Endodermal cell (in vitro differentiated cells): ENCODE measurements at regions not wholly inside any gene's neighbourhood (a gene's known extent, or its start where the extent isn't known, plus 50 kb on each side); places are given as distances from the start of the nearest gene placed in this dataset.

ENCODE experiments used
- DNase-seq: peaks from one replicate; pipeline ENCODE4 v3.0.0-alpha.2; 2017
- H3K27ac ChIP-seq: 2 replicates; pipeline ENCODE4 v1.5.1; 2013; ENCODE audit warnings: mild to moderate bottlenecking, low read depth, low read length, moderate library complexity
- H3K27me3 ChIP-seq: 2 replicates; pipeline ENCODE4 v1.6.1; 2013; ENCODE audit warnings: mild to moderate bottlenecking, low read length, moderate library complexity; ENCODE audit not compliant: insufficient read depth, control insufficient read depth, poor library complexity, severe bottlenecking
- H3K36me3 ChIP-seq: 2 replicates; pipeline ENCODE4 v1.7.0; 2013; ENCODE audit warnings: mild to moderate bottlenecking, low read length, moderate library complexity; ENCODE audit not compliant: control insufficient read depth, insufficient read depth
- H3K4me1 ChIP-seq: one replicate; pipeline ENCODE4 v1.7.0; 2013; ENCODE audit warnings: low read length; ENCODE audit not compliant: control insufficient read depth, insufficient read depth
- H3K4me3 ChIP-seq: 2 replicates; pipeline ENCODE4 v1.5.1; 2013; ENCODE audit warnings: mild to moderate bottlenecking, low read length, moderate library complexity
- H3K9ac ChIP-seq: 2 replicates; pipeline ENCODE4 v1.6.1; 2013; ENCODE audit warnings: mild to moderate bottlenecking, low read length, moderate library complexity; ENCODE audit not compliant: poor library complexity, severe bottlenecking; ENCODE audit errors: extremely low read depth
- H3K9me3 ChIP-seq: 2 replicates; pipeline ENCODE4 v1.6.1; 2013; ENCODE audit warnings: mild to moderate bottlenecking, low read length, moderate library complexity; ENCODE audit not compliant: control insufficient read depth
- H3K27ac Mint-ChIP-seq: 2 replicates; pipeline ENCODE4 v1.8.0; 2020; ENCODE audit warnings: mixed read lengths
- H3K27me3 Mint-ChIP-seq: 2 replicates; pipeline ENCODE4 v1.8.0; 2021; ENCODE audit warnings: mild to moderate bottlenecking, mixed read lengths; ENCODE audit not compliant: insufficient read depth
- H3K36me3 Mint-ChIP-seq: 2 replicates; pipeline ENCODE4 v1.8.0; 2020; ENCODE audit warnings: low read depth, mixed read lengths
- H3K4me1 Mint-ChIP-seq: 2 replicates; pipeline ENCODE4 v1.8.0; 2020; ENCODE audit warnings: mixed read lengths
- H3K4me3 Mint-ChIP-seq: 2 replicates; pipeline ENCODE4 v1.8.0; 2020; ENCODE audit warnings: mild to moderate bottlenecking, moderate library complexity, mixed read lengths
- H3K9me3 Mint-ChIP-seq: 2 replicates; pipeline ENCODE4 v1.8.0; 2020; ENCODE audit warnings: mild to moderate bottlenecking, mixed read lengths
- WGBS, 2 experiments: methylation state at CpG; one replicate each; pipeline versions ENCODE4 v1.1.5 to v1.1.7; 2013; ENCODE audit warnings: missing lambda C conversion rate in 2 of 2, mixed read lengths in 1 of 2; ENCODE audit not compliant: insufficient coverage in 1 of 2, insufficient read length in 1 of 2; 5-methylcytosine and 5-hydroxymethylcytosine counted together
- TF ChIP-seq, protein P1 (sequence below): fragments of 200-600 bp; sonication (generic); conservative IDR thresholded peaks from 2 replicates; pipeline ENCODE4 v1.5.0; 2021; ENCODE audit warnings: antibody characterized with exemption, mild to moderate bottlenecking

DNA sequence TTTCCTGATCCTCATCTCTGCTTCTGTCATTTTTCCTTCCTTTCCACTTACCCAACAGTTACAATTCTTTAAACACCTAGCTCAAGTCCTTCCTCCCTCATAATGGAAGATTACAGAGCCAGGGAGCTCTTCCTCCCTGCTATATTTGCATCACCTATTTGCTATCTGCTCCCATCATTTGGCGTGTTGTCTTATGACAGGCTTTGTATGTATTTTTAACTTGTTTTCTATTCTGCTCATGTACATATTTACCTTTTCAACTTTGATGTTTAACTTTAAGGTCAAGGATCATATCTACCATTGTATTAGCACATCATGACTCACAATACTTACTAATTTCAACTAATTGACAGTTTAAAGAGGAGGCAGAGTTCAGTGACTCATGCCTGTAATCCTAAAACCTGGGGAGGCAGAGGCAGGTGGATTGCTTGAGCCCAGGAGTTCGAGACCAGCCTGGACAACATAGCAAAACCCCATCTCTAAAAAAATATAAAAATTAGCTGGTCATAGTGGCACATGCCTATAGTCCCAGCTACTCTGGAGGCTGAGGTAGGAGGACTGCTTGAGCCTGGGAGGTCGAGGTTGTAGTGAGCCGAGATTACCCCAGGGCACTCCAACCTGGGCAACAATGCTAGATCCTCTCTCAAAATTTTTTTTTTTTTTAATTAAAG is 92.5 kb upstream of the FOXN2 start:
- Histone ChIP-seq H3K27ac (no peak overlapping the region), H3K9ac (no peak overlapping the region), H3K36me3 (no peaks in the 10 kb centered on the region), H3K4me1 (no peaks in the 10 kb centered on the region), H3K27me3 (no peaks in the 10 kb centered on the region), H3K4me3 (no peak overlapping the region), H3K9me3 (no peaks in the 10 kb centered on the region)
- TF ChIP-seq, protein P1, sequence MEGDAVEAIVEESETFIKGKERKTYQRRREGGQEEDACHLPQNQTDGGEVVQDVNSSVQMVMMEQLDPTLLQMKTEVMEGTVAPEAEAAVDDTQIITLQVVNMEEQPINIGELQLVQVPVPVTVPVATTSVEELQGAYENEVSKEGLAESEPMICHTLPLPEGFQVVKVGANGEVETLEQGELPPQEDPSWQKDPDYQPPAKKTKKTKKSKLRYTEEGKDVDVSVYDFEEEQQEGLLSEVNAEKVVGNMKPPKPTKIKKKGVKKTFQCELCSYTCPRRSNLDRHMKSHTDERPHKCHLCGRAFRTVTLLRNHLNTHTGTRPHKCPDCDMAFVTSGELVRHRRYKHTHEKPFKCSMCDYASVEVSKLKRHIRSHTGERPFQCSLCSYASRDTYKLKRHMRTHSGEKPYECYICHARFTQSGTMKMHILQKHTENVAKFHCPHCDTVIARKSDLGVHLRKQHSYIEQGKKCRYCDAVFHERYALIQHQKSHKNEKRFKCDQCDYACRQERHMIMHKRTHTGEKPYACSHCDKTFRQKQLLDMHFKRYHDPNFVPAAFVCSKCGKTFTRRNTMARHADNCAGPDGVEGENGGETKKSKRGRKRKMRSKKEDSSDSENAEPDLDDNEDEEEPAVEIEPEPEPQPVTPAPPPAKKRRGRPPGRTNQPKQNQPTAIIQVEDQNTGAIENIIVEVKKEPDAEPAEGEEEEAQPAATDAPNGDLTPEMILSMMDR, result no peak
- 82% methylated on average over 4 of the region's 4 CpGs; no CpG with 5 or more reads in 1 of the 2 experiments for WGBS, 2 experiments
- Mint-ChIP-seq H3K9me3 (no peaks in the 10 kb centered on the region), H3K4me1 (no peaks in the 10 kb centered on the region), H3K4me3 (no peak overlapping the region), H3K27ac (no peak overlapping the region), H3K36me3 (no peaks in the 10 kb centered on the region), H3K27me3 (no peaks in the 10 kb centered on the region)
- DNase-seq, result no peak

DNA sequence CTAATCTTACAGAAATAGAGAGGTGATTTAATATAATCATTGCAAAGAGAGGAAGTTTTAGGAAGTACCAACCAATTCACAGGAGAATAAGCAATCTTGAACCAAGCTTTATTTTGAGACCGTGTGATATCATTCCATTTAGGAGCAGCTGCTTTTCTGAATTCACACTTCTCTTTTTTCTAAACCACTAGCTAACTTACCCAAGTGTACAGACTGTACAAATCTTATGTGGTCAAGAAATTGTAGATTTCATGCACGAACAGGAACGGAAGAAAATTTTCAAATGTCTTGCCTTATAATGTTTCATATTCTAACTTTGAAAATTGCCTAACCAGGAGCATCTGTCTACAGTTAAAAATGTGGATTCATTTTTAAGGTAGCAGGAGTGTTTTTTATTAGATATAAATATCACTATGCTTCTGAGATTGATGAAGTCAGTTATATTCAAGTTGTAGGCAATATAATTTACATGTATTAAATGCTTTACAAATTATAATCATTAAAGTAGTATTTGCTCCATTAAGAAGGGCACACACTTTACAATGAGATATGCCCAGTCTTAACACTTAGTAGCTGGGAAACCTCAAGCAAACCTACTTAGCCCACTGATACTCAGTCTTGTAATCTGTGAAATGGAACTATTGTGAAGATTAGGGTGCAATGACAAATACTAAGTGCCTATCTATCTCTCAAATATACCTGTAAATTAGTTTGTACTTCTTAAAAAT is 86.7 kb upstream of the FOXN2 start:
- Histone ChIP-seq H3K27ac (peak overlapping the region; percentile 32), H3K4me1 (no peaks in the 10 kb centered on the region), H3K36me3 (no peaks in the 10 kb centered on the region), H3K27me3 (no peaks in the 10 kb centered on the region), H3K9me3 (no peaks in the 10 kb centered on the region), H3K9ac (no peak overlapping the region), H3K4me3 (no peak overlapping the region)
- H3K4me1 Mint-ChIP-seq, result no peaks in the 10 kb centered on the region
- no peak overlapping the region for H3K27ac Mint-ChIP-seq
- DNase-seq, result no peak
- no peak overlapping the region for H3K4me3 Mint-ChIP-seq
- TF ChIP-seq, protein P1, result no peak
- 90 to 93% methylated on average over 1 to 3 of the region's 3 CpGs for WGBS, 2 experiments
- H3K9me3 Mint-ChIP-seq, result no peaks in the 10 kb centered on the region
- H3K36me3 Mint-ChIP-seq, result no peaks in the 10 kb centered on the region
- no peaks in the 10 kb centered on the region for H3K27me3 Mint-ChIP-seq

DNA sequence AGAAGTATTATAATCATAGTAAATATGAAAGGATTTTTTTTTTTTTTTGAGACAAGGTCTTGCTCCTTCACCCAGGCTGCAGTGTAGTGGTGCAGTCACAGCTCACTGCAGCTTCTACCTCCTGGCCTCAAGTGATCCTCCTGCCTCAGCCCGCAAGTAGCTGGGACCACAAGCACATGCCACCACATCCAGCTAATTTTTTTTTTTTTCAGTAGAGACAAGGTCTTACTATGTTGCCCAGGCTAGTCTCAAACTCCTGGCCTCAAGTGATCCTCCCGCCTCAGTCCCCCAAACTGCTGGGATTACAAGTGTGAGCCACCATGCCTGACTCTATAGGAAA is 86.2 kb upstream of the FOXN2 start:
- Mint-ChIP-seq H3K9me3 (no peaks in the 10 kb centered on the region), H3K4me3 (no peak overlapping the region), H3K27ac (no peak overlapping the region), H3K27me3 (no peaks in the 10 kb centered on the region), H3K36me3 (no peaks in the 10 kb centered on the region), H3K4me1 (no peaks in the 10 kb centered on the region)
- Histone ChIP-seq H3K9me3 (no peaks in the 10 kb centered on the region), H3K27me3 (no peaks in the 10 kb centered on the region), H3K36me3 (no peaks in the 10 kb centered on the region), H3K9ac (no peak overlapping the region), H3K4me1 (no peaks in the 10 kb centered on the region), H3K4me3 (no peak overlapping the region), H3K27ac (no peak overlapping the region)
- TF ChIP-seq, protein P1, result no peak
- DNase-seq, result no peak
- WGBS, 2 experiments, result 96 to 100% methylated on average over 1 to 2 of the region's 2 CpGs
